ENCODE measurements at regions not wholly inside any gene's neighbourhood (a gene's known extent, or its start where the extent isn't known, plus 50 kb on each side); places are given as distances from the start of the nearest gene placed in this dataset.

DNA sequence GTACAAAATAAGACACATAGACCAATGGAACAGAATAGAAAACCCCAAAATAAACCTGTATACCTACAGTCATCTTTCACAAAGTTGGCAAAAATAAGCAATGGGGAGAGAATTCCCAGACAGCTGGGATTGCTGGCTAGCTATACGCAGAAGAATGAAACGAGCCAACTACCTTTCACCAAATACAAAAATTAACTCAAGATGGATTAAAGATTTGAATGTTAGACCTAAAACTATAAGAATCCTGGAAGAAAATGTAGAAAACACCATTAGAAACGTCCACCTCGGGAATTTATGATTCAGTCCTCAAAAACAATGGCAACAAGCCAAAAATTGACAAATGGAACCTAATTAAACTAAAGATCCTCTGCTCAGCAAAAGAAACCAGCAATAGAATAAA is 408.1 kb upstream of the SLITRK1 start:
- TF ChIP-seq, protein P1, sequence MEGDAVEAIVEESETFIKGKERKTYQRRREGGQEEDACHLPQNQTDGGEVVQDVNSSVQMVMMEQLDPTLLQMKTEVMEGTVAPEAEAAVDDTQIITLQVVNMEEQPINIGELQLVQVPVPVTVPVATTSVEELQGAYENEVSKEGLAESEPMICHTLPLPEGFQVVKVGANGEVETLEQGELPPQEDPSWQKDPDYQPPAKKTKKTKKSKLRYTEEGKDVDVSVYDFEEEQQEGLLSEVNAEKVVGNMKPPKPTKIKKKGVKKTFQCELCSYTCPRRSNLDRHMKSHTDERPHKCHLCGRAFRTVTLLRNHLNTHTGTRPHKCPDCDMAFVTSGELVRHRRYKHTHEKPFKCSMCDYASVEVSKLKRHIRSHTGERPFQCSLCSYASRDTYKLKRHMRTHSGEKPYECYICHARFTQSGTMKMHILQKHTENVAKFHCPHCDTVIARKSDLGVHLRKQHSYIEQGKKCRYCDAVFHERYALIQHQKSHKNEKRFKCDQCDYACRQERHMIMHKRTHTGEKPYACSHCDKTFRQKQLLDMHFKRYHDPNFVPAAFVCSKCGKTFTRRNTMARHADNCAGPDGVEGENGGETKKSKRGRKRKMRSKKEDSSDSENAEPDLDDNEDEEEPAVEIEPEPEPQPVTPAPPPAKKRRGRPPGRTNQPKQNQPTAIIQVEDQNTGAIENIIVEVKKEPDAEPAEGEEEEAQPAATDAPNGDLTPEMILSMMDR (IDR thresholded peaks at IDR 0.05) = no peak
- no peak for TF ChIP-seq POLR2A (IDR thresholded peaks at IDR 0.05)
- no peak for TF ChIP-seq EP300 (IDR thresholded peaks at IDR 0.05)
- no peak for TF ChIP-seq POLR2AphosphoS5 (IDR thresholded peaks at IDR 0.05)

All from stomach (tissue), 4 donors.